ENCODE measurements at regions not wholly inside any gene's neighbourhood (a gene's known extent, or its start where the extent isn't known, plus 50 kb on each side); places are given as distances from the start of the nearest gene placed in this dataset.

DNA sequence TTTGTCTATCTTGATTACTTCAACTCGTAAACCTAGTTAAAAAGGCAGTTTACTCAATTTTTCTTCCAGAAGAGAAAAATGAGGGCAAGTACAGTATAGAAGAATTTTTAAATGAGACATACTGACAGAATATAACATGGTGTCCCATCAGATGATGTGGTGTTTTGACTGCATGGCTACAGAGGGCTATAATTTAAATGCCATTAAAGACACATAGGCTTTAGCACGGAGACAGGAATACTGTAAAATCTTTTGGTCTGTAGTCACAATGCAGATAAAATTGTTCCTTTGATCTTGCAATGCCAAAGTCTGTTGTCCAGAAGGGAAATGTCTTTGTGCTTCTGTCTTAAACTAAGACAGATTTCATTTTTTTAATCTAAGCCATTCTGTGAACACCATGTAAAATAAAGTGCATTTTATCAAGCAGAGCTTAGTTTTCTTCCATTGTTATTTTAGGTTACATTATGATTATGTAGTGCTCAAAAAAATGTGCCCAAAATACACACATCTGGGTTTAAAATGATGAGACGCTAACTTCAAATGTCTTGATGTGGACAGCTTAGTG, 249.6 kb downstream of the PTPRC start:
- TF ChIP-seq EZH2 (IDR thresholded peaks at IDR 0.05; ENCODE audit: borderline replicate concordance, low read length): no peak
- TF ChIP-seq, protein P1, sequence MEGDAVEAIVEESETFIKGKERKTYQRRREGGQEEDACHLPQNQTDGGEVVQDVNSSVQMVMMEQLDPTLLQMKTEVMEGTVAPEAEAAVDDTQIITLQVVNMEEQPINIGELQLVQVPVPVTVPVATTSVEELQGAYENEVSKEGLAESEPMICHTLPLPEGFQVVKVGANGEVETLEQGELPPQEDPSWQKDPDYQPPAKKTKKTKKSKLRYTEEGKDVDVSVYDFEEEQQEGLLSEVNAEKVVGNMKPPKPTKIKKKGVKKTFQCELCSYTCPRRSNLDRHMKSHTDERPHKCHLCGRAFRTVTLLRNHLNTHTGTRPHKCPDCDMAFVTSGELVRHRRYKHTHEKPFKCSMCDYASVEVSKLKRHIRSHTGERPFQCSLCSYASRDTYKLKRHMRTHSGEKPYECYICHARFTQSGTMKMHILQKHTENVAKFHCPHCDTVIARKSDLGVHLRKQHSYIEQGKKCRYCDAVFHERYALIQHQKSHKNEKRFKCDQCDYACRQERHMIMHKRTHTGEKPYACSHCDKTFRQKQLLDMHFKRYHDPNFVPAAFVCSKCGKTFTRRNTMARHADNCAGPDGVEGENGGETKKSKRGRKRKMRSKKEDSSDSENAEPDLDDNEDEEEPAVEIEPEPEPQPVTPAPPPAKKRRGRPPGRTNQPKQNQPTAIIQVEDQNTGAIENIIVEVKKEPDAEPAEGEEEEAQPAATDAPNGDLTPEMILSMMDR (IDR thresholded peaks at IDR 0.05; ENCODE audit: low read length): no peak

DNA sequence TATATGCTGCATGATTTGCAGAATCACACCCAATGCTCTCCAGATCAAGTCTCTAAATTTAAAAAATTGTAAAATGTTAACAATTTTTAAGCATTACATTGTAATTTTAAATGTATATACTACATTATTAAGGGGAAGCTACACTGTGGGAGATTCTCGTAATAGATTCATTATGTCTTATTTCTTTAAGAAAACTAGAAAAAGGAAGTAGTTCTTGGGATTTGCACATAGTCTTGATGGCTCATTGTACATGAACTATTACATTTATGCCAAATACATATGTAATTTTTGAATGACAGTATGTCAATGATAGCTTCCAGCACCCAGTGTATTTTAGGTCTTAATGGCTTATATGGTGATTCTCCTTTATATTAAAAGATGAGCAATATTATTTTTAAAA, 250.3 kb downstream of the PTPRC start:
- no peaks in the 10 kb centered on the region for H3K27me3 ChIP-seq (ENCODE audit: insufficient read depth, low read length)
- peaks cover 84% of the 10 kb centered on the region for H3K36me3 ChIP-seq (ENCODE audit: insufficient read depth, low read length)
- H3K79me2 ChIP-seq (ENCODE audit: insufficient read depth, low read length): peaks cover 99% of the 10 kb centered on the region
- no peak overlapping the region for H3K9ac ChIP-seq (ENCODE audit: low read length)
- no peaks in the 10 kb centered on the region for H3K9me2 ChIP-seq (ENCODE audit: low read depth, low read length)
- no peak overlapping the region for H3K27ac ChIP-seq (ENCODE audit: low read depth, low read length, poor library complexity, severe bottlenecking)
- no peak overlapping the region for H3K4me2 ChIP-seq (ENCODE audit: low read length)
- no peak overlapping the region for H2AFZ ChIP-seq (ENCODE audit: low read length)
- H3K4me1 ChIP-seq (ENCODE audit: insufficient read depth, low read length, severe bottlenecking): peaks cover 13% of the 10 kb centered on the region
- H3K9me3 ChIP-seq (ENCODE audit: low read length): no peaks in the 10 kb centered on the region
- H4K20me1 ChIP-seq (ENCODE audit: insufficient read depth, low read length): no peaks in the 10 kb centered on the region
- TF ChIP-seq, protein P1 (IDR thresholded peaks at IDR 0.05; ENCODE audit: low read length): no peak
- no peak for TF ChIP-seq EZH2 (IDR thresholded peaks at IDR 0.05; ENCODE audit: borderline replicate concordance, low read length)
- H3F3A ChIP-seq (ENCODE audit: insufficient read depth, low read length): no peaks in the 10 kb centered on the region; the same call in 1 of the 2 replicates
- H3K4me3 ChIP-seq (ENCODE audit: low read depth, low read length, poor library complexity, severe bottlenecking): no peak overlapping the region

More for the DNA sequence above, 249.6 kb downstream of the PTPRC start:
- Histone ChIP-seq H3K27me3 (ENCODE audit: insufficient read depth, low read length) (no peaks in the 10 kb centered on the region), H2AFZ (ENCODE audit: low read length) (no peak overlapping the region), H3K9me3 (ENCODE audit: low read length) (no peaks in the 10 kb centered on the region), H3F3A (ENCODE audit: insufficient read depth, low read length) (no peaks in the 10 kb centered on the region; the same call in 1 of the 2 replicates), H3K9me2 (ENCODE audit: low read depth, low read length) (no peaks in the 10 kb centered on the region), H3K9ac (ENCODE audit: low read length) (no peak overlapping the region), H3K36me3 (ENCODE audit: insufficient read depth, low read length) (peaks cover 84% of the 10 kb centered on the region), H3K4me2 (ENCODE audit: low read length) (no peak overlapping the region), H3K79me2 (ENCODE audit: insufficient read depth, low read length) (peaks cover 99% of the 10 kb centered on the region), H3K4me3 (ENCODE audit: low read depth, low read length, poor library complexity, severe bottlenecking) (no peak overlapping the region), H3K27ac (ENCODE audit: low read depth, low read length, poor library complexity, severe bottlenecking) (no peak overlapping the region), H4K20me1 (ENCODE audit: insufficient read depth, low read length) (no peaks in the 10 kb centered on the region), H3K4me1 (ENCODE audit: insufficient read depth, low read length, severe bottlenecking) (peaks cover 13% of the 10 kb centered on the region)

DNA sequence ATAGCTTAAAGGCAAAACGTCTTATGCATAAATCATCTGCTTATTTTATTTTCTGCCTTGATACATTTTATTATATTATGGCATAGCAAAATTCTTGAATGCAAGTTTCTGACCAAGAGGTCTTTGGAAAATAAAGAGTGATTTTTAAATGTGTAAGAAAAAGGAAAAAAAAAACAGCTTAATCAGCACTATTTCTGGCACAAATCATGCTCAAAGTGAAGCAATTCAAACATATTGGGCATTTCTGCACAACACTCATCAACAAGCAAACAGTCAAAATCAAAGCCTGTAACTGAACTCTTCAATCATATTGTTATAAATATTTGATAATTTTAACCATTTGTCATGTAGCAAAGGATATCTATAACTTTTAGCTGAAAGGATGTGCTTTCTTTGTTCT, 250.9 kb downstream of the PTPRC start:
- Histone ChIP-seq H4K20me1 (ENCODE audit: insufficient read depth, low read length) (no peaks in the 10 kb centered on the region), H3K9me2 (ENCODE audit: low read depth, low read length) (no peaks in the 10 kb centered on the region), H3K27me3 (ENCODE audit: insufficient read depth, low read length) (no peaks in the 10 kb centered on the region), H3K4me1 (ENCODE audit: insufficient read depth, low read length, severe bottlenecking) (peaks cover 13% of the 10 kb centered on the region), H3K4me3 (ENCODE audit: low read depth, low read length, poor library complexity, severe bottlenecking) (no peak overlapping the region), H3K9ac (ENCODE audit: low read length) (no peak overlapping the region), H2AFZ (ENCODE audit: low read length) (no peak overlapping the region), H3K36me3 (ENCODE audit: insufficient read depth, low read length) (peaks cover 83% of the 10 kb centered on the region), H3K9me3 (ENCODE audit: low read length) (no peaks in the 10 kb centered on the region), H3K27ac (ENCODE audit: low read depth, low read length, poor library complexity, severe bottlenecking) (no peak overlapping the region), H3F3A (ENCODE audit: insufficient read depth, low read length) (no peaks in the 10 kb centered on the region; the same call in none of the 2 replicates), H3K79me2 (ENCODE audit: insufficient read depth, low read length) (peaks cover 99% of the 10 kb centered on the region), H3K4me2 (ENCODE audit: low read length) (no peak overlapping the region)
- TF ChIP-seq, protein P1 (IDR thresholded peaks at IDR 0.05; ENCODE audit: low read length): no peak
- TF ChIP-seq EZH2 (IDR thresholded peaks at IDR 0.05; ENCODE audit: borderline replicate concordance, low read length): no peak

Data from OCI-LY1 (cell line).